Stimulated activated CD4-positive, alpha-beta T cell treated with anti-CD3 and anti-CD28 coated beads, Interleukin-4, amount 100 ng/mL, for 1 hour (primary cell): ENCODE measurements at regions not wholly inside any gene's neighbourhood (a gene's known extent, or its start where the extent isn't known, plus 50 kb on each side); places are given as distances from the start of the nearest gene placed in this dataset.
"Not testable (repeated sequence)": the region's sequence is repeated elsewhere in the genome, so short reads cannot be mapped to it uniquely, and the experiment has no call there.

Experiments
- DNase-seq: peaks from one replicate; pipeline ENCODE4 v3.0.0-alpha.2; 2020

- not testable (repeated sequence) for DNase-seq
These were observed 75.6 kb downstream of the MRPL39 start for GRCh38 chr21:25531538-25532250.

DNA sequence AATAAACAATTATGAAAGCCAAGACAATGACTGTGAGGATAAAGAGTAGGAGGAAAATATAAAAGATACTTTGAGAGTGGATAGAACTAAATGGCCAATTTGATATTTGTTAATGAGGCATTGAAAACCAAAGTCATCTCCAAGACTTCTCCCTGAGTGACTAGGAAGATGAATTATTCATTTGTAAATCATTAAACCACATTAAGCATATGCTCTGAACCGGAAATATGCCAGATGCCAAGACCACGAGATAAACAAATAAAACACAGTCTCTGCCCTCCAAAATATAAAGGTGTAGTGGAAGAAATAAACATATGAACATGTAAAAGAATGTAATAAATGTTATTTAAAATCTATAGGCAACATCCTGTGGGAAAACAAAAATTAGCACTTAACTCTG lies 78.8 kb downstream of the MRPL39 start:
- no peak for DNase-seq

- DNase-seq: no peak
These were observed 88.8 kb downstream of the MRPL39 start for GRCh38 chr21:25518491-25518911.

DNA sequence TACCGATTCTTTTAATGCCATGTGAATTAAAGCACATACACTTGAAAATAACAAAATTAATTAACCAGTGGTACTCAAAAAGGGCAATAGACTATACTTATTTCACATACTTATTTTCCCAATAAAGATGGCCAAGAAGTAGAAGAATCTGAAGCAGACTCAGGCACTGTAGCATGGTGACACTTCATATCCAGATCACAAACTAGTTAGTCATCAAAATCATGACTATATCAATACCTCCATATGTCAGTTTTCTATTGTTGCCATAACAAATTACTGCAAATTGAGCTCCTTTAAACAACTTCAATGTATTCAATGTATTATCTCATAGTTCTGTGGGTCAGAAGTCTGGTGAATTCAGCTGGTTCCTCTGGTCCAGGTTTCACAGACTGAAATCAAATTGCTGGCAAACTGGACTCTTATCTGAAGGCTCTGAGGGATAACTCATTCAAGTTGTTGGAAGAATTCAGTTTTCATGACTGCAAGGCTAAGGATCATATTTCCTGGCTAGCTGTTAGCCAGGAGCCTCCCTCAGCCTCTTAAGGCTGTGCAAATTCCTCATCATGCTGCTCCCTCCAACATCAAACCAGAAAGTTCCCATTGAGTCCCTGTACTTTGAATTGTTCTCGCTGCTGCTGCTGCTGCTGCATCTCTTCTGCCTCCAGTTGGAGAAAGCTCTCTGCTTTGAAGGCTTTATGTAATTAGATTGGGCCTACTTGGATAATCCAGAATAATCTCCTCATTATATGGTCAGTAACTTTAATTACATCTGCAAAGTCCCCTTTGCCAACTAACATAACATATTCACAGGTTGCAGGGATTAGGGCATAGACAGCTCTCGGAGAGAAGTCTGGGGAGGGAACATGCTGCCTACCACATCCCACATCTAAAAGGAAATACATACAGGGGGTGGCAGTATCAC lies 91.5 kb downstream of the MRPL39 start:
- no peak for DNase-seq

GRCh38 chr21:25513810-25514209 lies 93.5 kb downstream of the MRPL39 start:
- DNase-seq: peak; percentile 15

DNA sequence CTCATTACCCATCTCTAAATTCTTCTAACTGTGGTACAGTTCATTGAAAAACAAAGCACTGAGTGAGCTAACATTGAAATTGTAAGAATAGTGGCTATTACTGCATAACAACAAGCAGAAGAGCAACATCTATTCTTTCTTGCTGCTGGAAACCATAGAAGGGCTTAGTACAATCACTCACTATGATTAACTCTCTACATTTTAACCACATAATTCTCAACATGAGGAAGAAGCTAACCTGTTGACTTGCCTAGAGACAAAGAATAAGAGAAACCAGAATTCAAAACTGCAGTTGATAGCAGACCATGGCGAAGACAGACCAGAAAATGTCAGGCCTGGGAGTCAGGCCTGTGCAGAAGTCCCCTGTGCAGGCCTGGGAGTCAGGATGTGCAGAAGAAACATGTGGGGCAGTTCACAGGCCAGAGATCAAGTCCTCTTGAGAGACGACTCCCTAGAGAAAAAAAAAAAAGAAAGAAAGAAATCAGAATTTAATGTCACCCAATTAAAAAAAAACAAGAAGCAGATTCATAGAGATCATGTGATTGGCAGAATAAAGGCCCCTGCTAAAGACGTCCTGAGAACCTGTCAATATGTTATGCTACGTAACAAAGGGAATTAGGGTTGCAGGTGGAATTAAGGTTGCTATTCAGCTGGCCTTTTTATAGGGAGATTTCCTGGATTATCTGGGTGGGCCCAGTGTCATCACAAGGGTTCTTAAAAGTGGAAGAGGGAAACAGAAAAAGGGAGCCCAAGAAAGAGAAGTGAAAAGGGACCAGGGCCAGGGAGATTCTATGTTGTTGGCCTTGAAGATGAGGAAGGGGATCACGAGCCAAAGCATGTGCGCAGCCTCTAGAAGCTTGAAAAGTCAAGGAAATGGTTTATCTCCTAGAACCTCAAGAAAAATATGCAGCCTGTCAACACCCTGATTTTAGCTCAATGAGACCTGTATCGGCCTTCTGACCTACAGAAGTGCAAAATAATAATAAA lies 94.9 kb downstream of the MRPL39 start:
- no peak for DNase-seq

- no peak for DNase-seq
These were observed 97.4 kb downstream of the MRPL39 start for GRCh38 chr21:25509862-25510261.

GRCh38 chr21:25508364-25508763 lies 98.9 kb downstream of the MRPL39 start:
- no peak for DNase-seq

DNA sequence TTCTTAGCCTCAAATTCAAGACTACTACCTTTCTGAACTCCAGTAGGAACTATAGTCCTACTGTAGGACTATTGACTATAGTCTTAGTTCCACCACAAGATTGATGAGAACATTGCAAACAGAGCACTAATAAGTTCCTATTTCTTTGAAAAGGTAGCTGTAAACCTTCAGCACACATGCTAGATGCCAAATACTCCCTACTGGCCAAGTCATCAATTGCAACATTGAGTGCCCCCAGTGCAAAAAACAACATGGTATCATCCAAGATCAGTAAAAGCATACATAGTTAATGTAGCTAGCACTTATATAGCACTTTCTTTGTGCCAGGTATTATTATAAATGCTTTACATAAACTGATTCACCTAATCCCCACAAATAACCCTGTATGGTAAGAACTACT lies 99.8 kb downstream of the MRPL39 start:
- no peak for DNase-seq

DNA sequence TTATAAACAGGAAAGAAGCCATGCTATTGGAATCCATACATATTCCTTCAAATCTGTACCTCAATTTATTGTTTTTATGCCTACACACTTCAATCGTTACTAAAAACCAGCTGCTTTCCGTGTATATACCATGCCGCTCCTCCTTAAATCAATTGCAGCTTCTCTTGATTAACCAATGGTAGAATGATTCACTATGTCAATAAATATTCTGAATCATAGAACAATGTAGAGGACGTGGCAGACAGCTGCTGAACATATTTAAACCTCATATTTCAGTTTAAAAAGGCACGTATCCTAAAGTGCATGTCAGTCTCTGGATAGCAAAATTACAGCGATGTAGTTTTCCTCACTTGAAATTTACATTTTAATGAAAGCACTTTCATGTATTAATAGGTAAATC lies 100.4 kb downstream of the MRPL39 start:
- no peak for DNase-seq

DNA sequence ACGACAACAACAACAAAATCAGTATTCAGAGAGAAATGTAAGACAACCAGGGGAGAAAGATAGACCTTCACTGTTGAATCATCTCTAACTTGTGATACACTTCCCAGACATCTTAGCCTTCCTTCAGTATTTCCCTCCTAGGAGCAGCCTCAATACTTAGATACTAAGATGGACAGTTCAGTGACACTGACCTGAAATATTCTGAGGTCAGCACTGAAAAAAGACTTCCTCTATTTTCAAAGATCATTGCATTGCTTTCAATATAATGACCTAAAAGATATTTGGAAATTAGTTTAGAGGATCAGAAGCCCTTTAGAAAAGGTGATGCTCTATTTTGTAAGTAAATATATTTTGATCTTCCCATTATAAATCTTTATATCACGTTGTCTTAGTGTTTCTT lies 101.0 kb downstream of the MRPL39 start:
- no peak for DNase-seq

DNA sequence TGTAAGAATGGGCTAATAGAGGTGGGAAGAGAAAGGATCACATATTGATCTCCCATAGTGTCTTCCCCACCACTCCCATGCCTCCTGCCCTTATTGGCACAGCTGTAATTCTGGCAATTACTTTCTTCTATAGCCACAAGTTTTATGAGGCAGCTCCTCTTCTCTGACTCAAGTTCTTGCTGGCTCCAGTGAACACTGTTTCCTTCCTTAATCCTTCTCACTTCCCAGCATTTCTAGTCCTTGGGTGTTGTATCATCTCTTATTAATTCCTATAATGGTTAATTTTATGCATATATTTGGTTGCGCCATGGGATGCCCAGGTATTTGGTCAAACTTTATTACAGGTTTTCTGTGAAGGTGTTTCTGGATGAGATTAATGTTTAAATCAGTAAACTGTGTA lies 103.3 kb downstream of the MRPL39 start:
- no peak for DNase-seq

GRCh38 chr21:25501996-25502665 lies 105.2 kb downstream of the MRPL39 start:
- DNase-seq: peak; percentile 40

GRCh38 chr21:25501462-25501861 lies 105.8 kb downstream of the MRPL39 start:
- no peak for DNase-seq

DNA sequence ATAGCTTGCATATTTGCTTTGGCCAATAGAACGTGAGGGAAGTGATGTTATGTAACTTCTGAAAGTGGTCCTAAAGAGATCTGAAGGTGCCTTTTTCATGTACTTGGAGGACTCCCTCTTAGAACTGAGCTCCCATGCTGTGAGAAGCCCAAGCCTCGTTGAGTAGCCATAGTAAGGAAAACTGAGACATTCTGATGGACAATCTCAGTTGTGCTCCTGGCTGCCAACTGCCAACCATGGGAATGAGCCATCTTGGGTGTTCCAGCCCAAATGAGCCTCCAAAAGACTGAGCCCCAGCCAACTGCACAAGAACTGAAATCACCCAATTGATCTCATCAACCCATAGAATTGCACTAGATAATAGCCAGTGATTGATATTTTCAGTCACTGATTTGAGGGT lies 106.7 kb downstream of the MRPL39 start:
- DNase-seq: no peak

- DNase-seq: no peak
These were observed 110.3 kb downstream of the MRPL39 start for GRCh38 chr21:25496825-25497482.

DNA sequence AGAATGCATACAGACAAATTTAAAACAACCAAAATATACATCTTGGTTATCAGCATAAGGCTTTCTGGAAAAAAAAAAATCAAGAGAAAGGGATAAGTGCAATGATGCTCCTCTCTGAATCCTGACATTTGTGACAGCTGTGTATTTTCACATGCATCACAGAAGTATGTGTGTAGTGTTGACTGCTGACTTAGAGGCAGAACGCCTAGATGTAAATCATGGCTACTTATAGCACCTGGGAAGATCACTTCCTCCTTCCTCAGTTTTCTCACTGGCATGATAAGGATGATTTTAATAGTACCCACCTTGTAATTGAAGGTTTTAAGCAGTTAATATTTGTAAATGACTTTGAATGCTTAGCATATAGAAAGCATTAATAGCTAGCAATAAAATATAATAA lies 112.5 kb downstream of the MRPL39 start:
- DNase-seq: no peak

DNA sequence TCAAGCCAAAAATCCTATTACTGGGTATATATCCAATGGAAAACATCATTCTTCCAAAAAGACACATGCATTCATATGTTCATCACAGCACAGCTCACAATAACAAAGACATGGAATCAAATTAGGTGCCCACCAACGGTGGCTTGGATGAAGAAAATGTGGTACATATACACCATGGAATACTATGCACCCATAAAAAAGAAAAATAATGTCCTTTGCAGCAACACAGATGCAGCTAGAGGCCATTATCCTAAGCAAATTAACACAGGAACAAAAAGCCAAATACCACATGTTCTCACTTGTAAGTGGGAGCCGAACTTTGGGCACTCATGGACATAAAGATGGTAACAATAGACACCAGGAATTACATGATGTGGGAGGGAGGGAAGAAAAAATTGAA lies 113.6 kb downstream of the MRPL39 start:
- no peak for DNase-seq

DNA sequence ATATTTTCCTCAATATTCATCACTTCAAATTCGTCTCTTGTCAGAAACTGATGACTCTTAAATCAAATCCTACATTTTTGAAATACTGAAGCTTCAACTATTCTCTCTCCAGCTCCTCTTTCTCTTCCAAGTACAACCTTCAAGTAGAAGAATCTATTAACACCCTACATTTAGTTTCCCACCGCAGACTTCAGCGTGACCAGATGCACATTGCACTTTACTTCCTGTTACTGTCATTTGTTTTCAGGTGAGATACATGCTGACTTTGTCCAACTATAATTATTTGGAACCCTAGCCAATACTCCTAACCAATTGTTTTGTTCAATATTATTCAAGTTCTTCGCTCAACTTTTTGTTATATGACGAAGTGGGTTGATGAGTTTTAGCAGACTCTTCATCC lies 116.0 kb downstream of the MRPL39 start:
- no peak for DNase-seq

DNA sequence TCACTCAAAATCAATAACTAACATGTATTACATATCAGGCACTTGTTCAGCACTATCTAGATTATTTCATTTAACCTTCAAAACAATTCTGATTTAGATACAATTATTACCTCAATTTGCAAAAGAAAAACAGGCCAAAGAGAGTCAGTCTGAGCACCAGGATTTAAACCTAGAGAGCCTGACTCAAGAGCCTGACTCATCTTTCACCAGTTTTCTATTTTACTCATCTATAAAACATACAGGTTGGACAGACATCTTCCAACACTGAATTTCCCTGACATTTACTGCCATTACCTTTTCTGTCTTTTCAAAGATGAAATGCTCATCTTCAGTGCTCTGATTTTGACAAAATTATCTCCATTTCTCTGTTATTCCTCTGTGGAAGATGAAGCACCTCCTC lies 116.5 kb downstream of the MRPL39 start:
- no peak for DNase-seq

GRCh38 chr21:25489673-25490072 lies 117.6 kb downstream of the MRPL39 start:
- DNase-seq: no peak

- no peak for DNase-seq
These were observed 120.2 kb downstream of the MRPL39 start for GRCh38 chr21:25487046-25487594.
